ENCODE measurements at regions not wholly inside any gene's neighbourhood (a gene's known extent, or its start where the extent isn't known, plus 50 kb on each side); places are given as distances from the start of the nearest gene placed in this dataset.
"Not testable (repeated sequence)": the region's sequence is repeated elsewhere in the genome, so short reads cannot be mapped to it uniquely, and the experiment has no call there.

GRCh38 chr14:92223025-92223424 is 99.9 kb upstream of the SLC24A4 start:
- FAIRE-seq = no peak

GRCh38 chr14:92224358-92224954 is 98.5 kb upstream of the SLC24A4 start:
- FAIRE-seq (no peak), DNase-seq (ENCODE audit: low spot score in 2 of 2) (no peak)

More at GRCh38 chr14:92223025-92223424, 99.9 kb upstream of the SLC24A4 start:
- DNase-seq (ENCODE audit: low spot score in 2 of 2) = no peak

GRCh38 chr14:92225731-92226130 is 97.2 kb upstream of the SLC24A4 start:
- FAIRE-seq (no peak), DNase-seq (ENCODE audit: low spot score in 2 of 2) (no peak)

- FAIRE-seq; DNase-seq (ENCODE audit: low spot score in 2 of 2): not testable (repeated sequence)
Measured at GRCh38 chr14:92226166-92226565, 96.8 kb upstream of the SLC24A4 start.

GRCh38 chr14:92236243-92236900 is 86.6 kb upstream of the SLC24A4 start:
- DNase-seq (ENCODE audit: low spot score in 2 of 2) = no peak
- no peak for FAIRE-seq

- FAIRE-seq (no peak), DNase-seq (ENCODE audit: low spot score in 2 of 2) (no peak)
Measured at GRCh38 chr14:92240658-92241057, 82.3 kb upstream of the SLC24A4 start.

GRCh38 chr14:92241966-92242595 is 80.9 kb upstream of the SLC24A4 start:
- DNase-seq (ENCODE audit: low spot score in 2 of 2) = no peak

GRCh38 chr14:92244805-92245204 is 78.2 kb upstream of the SLC24A4 start:
- FAIRE-seq = no peak
- no peak for DNase-seq (ENCODE audit: low spot score in 2 of 2)

More at GRCh38 chr14:92241966-92242595, 80.9 kb upstream of the SLC24A4 start:
- no peak for FAIRE-seq

- DNase-seq (ENCODE audit: low spot score in 2 of 2) (no peak), FAIRE-seq (no peak)
Measured at GRCh38 chr14:92247341-92247740, 75.6 kb upstream of the SLC24A4 start.

GRCh38 chr14:92247947-92248346 is 75.0 kb upstream of the SLC24A4 start:
- no peak for FAIRE-seq
- DNase-seq (ENCODE audit: low spot score in 2 of 2) = no peak

GRCh38 chr14:92248696-92249095 is 74.3 kb upstream of the SLC24A4 start:
- no peak for DNase-seq (ENCODE audit: low spot score in 2 of 2)
- FAIRE-seq = no peak

GRCh38 chr14:92250366-92250765 is 72.6 kb upstream of the SLC24A4 start:
- FAIRE-seq = not testable (repeated sequence)

GRCh38 chr14:92252323-92252722 is 70.6 kb upstream of the SLC24A4 start:
- FAIRE-seq = no peak
- peak in 1 of 2 donors; percentile 30 for DNase-seq (ENCODE audit: low spot score in 2 of 2)

More at GRCh38 chr14:92250366-92250765, 72.6 kb upstream of the SLC24A4 start:
- DNase-seq (ENCODE audit: low spot score in 2 of 2) = not testable (repeated sequence)

- FAIRE-seq (no peak), DNase-seq (ENCODE audit: low spot score in 2 of 2) (no peak)
Measured at GRCh38 chr14:92253381-92253894, 69.5 kb upstream of the SLC24A4 start.

- FAIRE-seq = no peak
- DNase-seq (ENCODE audit: low spot score in 2 of 2) = peak in 1 of 2 donors; percentile 43
Measured at GRCh38 chr14:92254786-92255185, 68.2 kb upstream of the SLC24A4 start.

- no peak for FAIRE-seq
Measured at GRCh38 chr14:92258934-92259333, 64.0 kb upstream of the SLC24A4 start.

GRCh38 chr14:92259613-92260357 is 63.2 kb upstream of the SLC24A4 start:
- FAIRE-seq (no peak), DNase-seq (ENCODE audit: low spot score in 2 of 2) (no peak)

More at GRCh38 chr14:92258934-92259333, 64.0 kb upstream of the SLC24A4 start:
- no peak for DNase-seq (ENCODE audit: low spot score in 2 of 2)

- DNase-seq (ENCODE audit: low spot score in 2 of 2) (no peak), FAIRE-seq (no peak)
Measured at GRCh38 chr14:92263681-92264080, 59.3 kb upstream of the SLC24A4 start.

- DNase-seq (ENCODE audit: low spot score in 2 of 2) (no peak), FAIRE-seq (no peak)
Measured at GRCh38 chr14:92264195-92264594, 58.8 kb upstream of the SLC24A4 start.

- FAIRE-seq = no peak
- DNase-seq (ENCODE audit: low spot score in 2 of 2) = no peak
Measured at GRCh38 chr14:92266216-92266615, 56.7 kb upstream of the SLC24A4 start.
